ENCODE measurements at regions not wholly inside any gene's neighbourhood (a gene's known extent, or its start where the extent isn't known, plus 50 kb on each side); places are given as distances from the start of the nearest gene placed in this dataset.

- Mint-ChIP-seq H3K4me1 (ENCODE audit: low read depth) (no peaks in the 10 kb centered on the region), H3K4me3 (no peak overlapping the region), H3K27ac (no peak overlapping the region)
Measured at GRCh38 chr5:118687661-118688621, 300.4 kb downstream of the DTWD2 start.

GRCh38 chr5:118687100-118687499 is 301.2 kb downstream of the DTWD2 start:
- Mint-ChIP-seq H3K4me3 (no peak overlapping the region), H3K27me3 (ENCODE audit: insufficient read depth) (peaks cover 2% of the 10 kb centered on the region; the same call in 1 of the 2 replicates), H3K36me3 (ENCODE audit: low read depth) (no peaks in the 10 kb centered on the region), H3K4me1 (ENCODE audit: low read depth) (no peaks in the 10 kb centered on the region), H3K9me3 (peaks cover 32% of the 10 kb centered on the region), H3K27ac (no peak overlapping the region)
- no peak for TF ChIP-seq CTCF (IDR thresholded peaks at IDR 0.05)
- DNase-seq, result no peak

More at GRCh38 chr5:118687661-118688621, 300.4 kb downstream of the DTWD2 start:
- Mint-ChIP-seq H3K27me3 (ENCODE audit: insufficient read depth) (peaks cover 2% of the 10 kb centered on the region; the same call in 1 of the 2 replicates), H3K36me3 (ENCODE audit: low read depth) (no peaks in the 10 kb centered on the region), H3K9me3 (peaks cover 24% of the 10 kb centered on the region)
- TF ChIP-seq CTCF (IDR thresholded peaks at IDR 0.05), result no peak
- DNase-seq, result no peak

- H3K27me3 Mint-ChIP-seq (ENCODE audit: insufficient read depth), result peaks cover 2% of the 10 kb centered on the region; the same call in 1 of the 2 replicates
- peaks cover 32% of the 10 kb centered on the region for H3K9me3 Mint-ChIP-seq
- no peaks in the 10 kb centered on the region for H3K36me3 Mint-ChIP-seq (ENCODE audit: low read depth)
- H3K4me3 Mint-ChIP-seq, result no peak overlapping the region
- H3K4me1 Mint-ChIP-seq (ENCODE audit: low read depth), result no peaks in the 10 kb centered on the region
- TF ChIP-seq CTCF (IDR thresholded peaks at IDR 0.05), result no peak
- no peak for DNase-seq
- H3K27ac Mint-ChIP-seq, result no peak overlapping the region
Measured at GRCh38 chr5:118681655-118682054, 306.7 kb downstream of the DTWD2 start.

GRCh38 chr5:118679264-118679940 is 308.9 kb downstream of the DTWD2 start:
- no peaks in the 10 kb centered on the region for H3K36me3 Mint-ChIP-seq (ENCODE audit: low read depth)
- no peak for TF ChIP-seq CTCF (IDR thresholded peaks at IDR 0.05)
- DNase-seq, result no peak
- H3K9me3 Mint-ChIP-seq, result peaks cover 35% of the 10 kb centered on the region
- H3K27me3 Mint-ChIP-seq (ENCODE audit: insufficient read depth), result peaks cover 2% of the 10 kb centered on the region; the same call in 1 of the 2 replicates
- H3K4me1 Mint-ChIP-seq (ENCODE audit: low read depth), result no peaks in the 10 kb centered on the region
- H3K4me3 Mint-ChIP-seq, result no peak overlapping the region
- H3K27ac Mint-ChIP-seq, result no peak overlapping the region

- no peak overlapping the region for H3K4me3 Mint-ChIP-seq
- no peaks in the 10 kb centered on the region for H3K4me1 Mint-ChIP-seq (ENCODE audit: low read depth)
- H3K36me3 Mint-ChIP-seq (ENCODE audit: low read depth), result no peaks in the 10 kb centered on the region
- no peak for DNase-seq
- H3K9me3 Mint-ChIP-seq, result peaks cover 39% of the 10 kb centered on the region
- H3K27me3 Mint-ChIP-seq (ENCODE audit: insufficient read depth), result peaks cover 2% of the 10 kb centered on the region; the same call in 1 of the 2 replicates
- TF ChIP-seq CTCF (IDR thresholded peaks at IDR 0.05), result no peak
- H3K27ac Mint-ChIP-seq, result no peak overlapping the region
Measured at GRCh38 chr5:118678746-118679145, 309.6 kb downstream of the DTWD2 start.

All from HFFc6 (cell line).